ENCODE measurements at regions not wholly inside any gene's neighbourhood (a gene's known extent, or its start where the extent isn't known, plus 50 kb on each side); places are given as distances from the start of the nearest gene placed in this dataset.

GRCh38 chr6:67393356-67393755, 1241.7 kb upstream of the ADGRB3 start:
- TF ChIP-seq CTCF (IDR thresholded peaks at IDR 0.05; ENCODE audit: poor library complexity) (no peak), EZH2phosphoT487 (IDR thresholded peaks at IDR 0.05; ENCODE audit: low read depth, severe bottlenecking, unreplicated experiment) (no peak), EZH2 (IDR thresholded peaks at IDR 0.05; ENCODE audit: borderline replicate concordance) (no peak)

Data from hepatocyte (in vitro differentiated cells).